GM23248 (cell line): ENCODE measurements at regions not wholly inside any gene's neighbourhood (a gene's known extent, or its start where the extent isn't known, plus 50 kb on each side); places are given as distances from the start of the nearest gene placed in this dataset.

Experiments
- DNase-seq: peaks from one replicate; pipeline ENCODE4 v3.0.0-alpha.2; 2015
- H2AFZ ChIP-seq: fragments of 200-600 bp; sonication (generic); 2 replicates; pipeline ENCODE4 v1.6.1; 2016; ENCODE audit warnings: antibody characterized with exemption
- H3F3A ChIP-seq: fragments of 200-600 bp; sonication (generic); 2 replicates; pipeline ENCODE4 v1.6.1; 2016; ENCODE audit warnings: mild to moderate bottlenecking, antibody characterized with exemption, mixed run types; ENCODE audit not compliant: insufficient read depth
- H3K27ac ChIP-seq: fragments of 200-600 bp; sonication (generic); 2 replicates; pipeline ENCODE4 v1.5.1; 2016; ENCODE audit warnings: mild to moderate bottlenecking
- H3K27me3 ChIP-seq: fragments of 200-600 bp; sonication (generic); replicated peaks from 2 replicates; pipeline ENCODE4 v1.6.1; 2016; ENCODE audit warnings: mild to moderate bottlenecking; ENCODE audit not compliant: insufficient read depth
- H3K36me3 ChIP-seq: fragments of 200-600 bp; sonication (generic); 2 replicates; pipeline ENCODE4 v1.6.1; 2016; ENCODE audit warnings: low read depth, mild to moderate bottlenecking
- H3K4me1 ChIP-seq: fragments of 200-600 bp; sonication (generic); 2 replicates; pipeline ENCODE4 v1.6.1; 2016; ENCODE audit warnings: mild to moderate bottlenecking; ENCODE audit not compliant: insufficient read depth
- H3K4me2 ChIP-seq: fragments of 200-600 bp; sonication (generic); one replicate; pipeline ENCODE4 v1.6.1; 2016; ENCODE audit warnings: mild to moderate bottlenecking; ENCODE audit not compliant: unreplicated experiment
- H3K4me3 ChIP-seq: fragments of 200-600 bp; sonication (generic); 2 replicates; pipeline ENCODE4 v1.5.1; 2016; ENCODE audit warnings: mild to moderate bottlenecking
- H3K79me2 ChIP-seq: fragments of 200-600 bp; sonication (generic); 2 replicates; pipeline ENCODE4 v1.6.1; 2016; ENCODE audit warnings: mild to moderate bottlenecking; ENCODE audit not compliant: insufficient read depth
- H3K9ac ChIP-seq: fragments of 200-600 bp; sonication (generic); 2 replicates; pipeline ENCODE4 v1.6.1; 2016; ENCODE audit warnings: mild to moderate bottlenecking
- H3K9me2 ChIP-seq: fragments of 200-600 bp; sonication (generic); 2 replicates; pipeline ENCODE4 v1.6.1; 2016; ENCODE audit warnings: mixed run types, mild to moderate bottlenecking, moderate library complexity; ENCODE audit not compliant: insufficient read depth
- H3K9me3 ChIP-seq: fragments of 200-600 bp; sonication (generic); one replicate; pipeline ENCODE4 v1.6.1; 2017; ENCODE audit warnings: low read depth
- H4K20me1 ChIP-seq: fragments of 200-600 bp; sonication (generic); 2 replicates; pipeline ENCODE4 v1.6.0; 2016; ENCODE audit not compliant: insufficient read depth
- EZH2 ChIP-seq: fragments of 200-600 bp; sonication (generic); IDR thresholded peaks from 2 replicates; pipeline ENCODE4 v1.6.1; 2018; ENCODE audit warnings: antibody characterized with exemption, mild to moderate bottlenecking; ENCODE audit not compliant: insufficient read depth, poor library complexity, severe bottlenecking
- EZH2phosphoT487 ChIP-seq: fragments of 200-600 bp; sonication (generic); IDR thresholded peaks from 2 replicates; pipeline ENCODE4 v1.6.1; 2018; ENCODE audit warnings: antibody characterized with exemption, moderate library complexity, mild to moderate bottlenecking, low read depth; ENCODE audit not compliant: insufficient read depth
- WGBS, 2 experiments: methylation state at CpG; one replicate each; pipeline ENCODE4 v1.1.6; 2015 to 2017; ENCODE audit warnings: low lambda C conversion rate in 2 of 2, low coverage in 1 of 2; ENCODE audit errors: missing lambda C conversion rate in 2 of 2; 5-methylcytosine and 5-hydroxymethylcytosine counted together
- in situ Hi-C: fragments of 300-500 bp; cut with MboI; formaldehyde crosslinking; loops from 2 replicates; pipeline ENCODE4 v1.15.0; 2020

GRCh38 chr4:38442073-38442788, 221.8 kb upstream of the KLF3 start:
- no peaks in the 10 kb centered on the region for H4K20me1 ChIP-seq
- WGBS, 2 experiments = 59% methylated on average over 5 of the region's 5 CpGs
- H3K36me3 ChIP-seq = no peaks in the 10 kb centered on the region
- TF ChIP-seq EZH2 = no peak
- no peak for TF ChIP-seq EZH2phosphoT487
- H3K9me3 ChIP-seq = no peaks in the 10 kb centered on the region
- H3K9me2 ChIP-seq = no peaks in the 10 kb centered on the region
- H3K4me3 ChIP-seq = no peak overlapping the region
- H2AFZ ChIP-seq = no peak overlapping the region
- no peaks in the 10 kb centered on the region for H3F3A ChIP-seq
- H3K9ac ChIP-seq = no peak overlapping the region
- in situ Hi-C loops = no loop called here
- H3K4me1 ChIP-seq = no peaks in the 10 kb centered on the region
- no peaks in the 10 kb centered on the region for H3K79me2 ChIP-seq
- no peak overlapping the region for H3K4me2 ChIP-seq
- H3K27me3 ChIP-seq = no peaks in the 10 kb centered on the region
- no peak for DNase-seq
- H3K27ac ChIP-seq = no peak overlapping the region

GRCh38 chr4:38449506-38450174, 214.4 kb upstream of the KLF3 start:
- peak; percentile 73 for DNase-seq
- TF ChIP-seq EZH2 = no peak
- no peak for TF ChIP-seq EZH2phosphoT487
- no peaks in the 10 kb centered on the region for H3K9me2 ChIP-seq
- no peaks in the 10 kb centered on the region for H3K9me3 ChIP-seq
- no peak overlapping the region for H3K27ac ChIP-seq
- no peaks in the 10 kb centered on the region for H3K79me2 ChIP-seq
- peaks cover 3% of the 10 kb centered on the region; the same call in 1 of the 2 replicates for H3K27me3 ChIP-seq
- in situ Hi-C loops = no loop called here
- no peaks in the 10 kb centered on the region for H4K20me1 ChIP-seq
- peaks cover 4% of the 10 kb centered on the region; the same call in 1 of the 2 replicates for H3K4me1 ChIP-seq
- no peak overlapping the region for H3K4me2 ChIP-seq
- H2AFZ ChIP-seq = no peak overlapping the region
- H3K4me3 ChIP-seq = no peak overlapping the region
- H3K36me3 ChIP-seq = no peaks in the 10 kb centered on the region
- H3K9ac ChIP-seq = no peak overlapping the region
- no peaks in the 10 kb centered on the region for H3F3A ChIP-seq
- WGBS, 2 experiments = 20 to 23% methylated on average over 7 of the region's 7 CpGs

- Histone ChIP-seq H3K9me2 (no peaks in the 10 kb centered on the region), H3K27me3 (peaks cover 3% of the 10 kb centered on the region; the same call in 1 of the 2 replicates)
- DNase-seq = no peak
These were observed 212.0 kb upstream of the KLF3 start for GRCh38 chr4:38452009-38452408.

GRCh38 chr4:38452542-38452941, 211.5 kb upstream of the KLF3 start:
- in situ Hi-C loops = no loop called here
- H3K79me2 ChIP-seq = no peaks in the 10 kb centered on the region
- no peak for DNase-seq
- no peak for TF ChIP-seq EZH2
- TF ChIP-seq EZH2phosphoT487 = no peak
- H3K27ac ChIP-seq = no peak overlapping the region
- 2 to 8% methylated on average over 3 of the region's 3 CpGs for WGBS, 2 experiments
- no peaks in the 10 kb centered on the region for H3K9me2 ChIP-seq
- H3K4me2 ChIP-seq = no peak overlapping the region
- H3K4me1 ChIP-seq = peaks cover 4% of the 10 kb centered on the region; the same call in 1 of the 2 replicates
- H3K9me3 ChIP-seq = no peaks in the 10 kb centered on the region
- no peaks in the 10 kb centered on the region for H4K20me1 ChIP-seq
- H3K9ac ChIP-seq = no peak overlapping the region
- no peaks in the 10 kb centered on the region for H3F3A ChIP-seq
- no peaks in the 10 kb centered on the region for H3K36me3 ChIP-seq
- peaks cover 3% of the 10 kb centered on the region; the same call in 1 of the 2 replicates for H3K27me3 ChIP-seq
- no peak overlapping the region for H3K4me3 ChIP-seq
- H2AFZ ChIP-seq = no peak overlapping the region

More at GRCh38 chr4:38452009-38452408, 212.0 kb upstream of the KLF3 start:
- Histone ChIP-seq H3K79me2 (no peaks in the 10 kb centered on the region), H4K20me1 (no peaks in the 10 kb centered on the region), H3K9me3 (no peaks in the 10 kb centered on the region), H3K36me3 (no peaks in the 10 kb centered on the region), H2AFZ (no peak overlapping the region), H3K4me3 (no peak overlapping the region), H3K9ac (no peak overlapping the region), H3K4me1 (peaks cover 4% of the 10 kb centered on the region; the same call in 1 of the 2 replicates), H3K4me2 (no peak overlapping the region), H3K27ac (no peak overlapping the region), H3F3A (no peaks in the 10 kb centered on the region)
- TF ChIP-seq EZH2phosphoT487 (no peak), EZH2 (no peak)
- in situ Hi-C loops = no loop called here
